Stomach (tissue), 8 donors: ENCODE measurements at regions not wholly inside any gene's neighbourhood (a gene's known extent, or its start where the extent isn't known, plus 50 kb on each side); places are given as distances from the start of the nearest gene placed in this dataset.

Source experiments
- DNase-seq, 2 donors: peaks; one replicate each; pipeline versions ENCODE4 v3.0.0 to v3.0.0-alpha.2; 2013 to 2019
- H3K27ac ChIP-seq, 5 donors: fragments of 200-600 bp in 4 of 5; sonication (generic) in 4 of 5; one replicate each; pipeline ENCODE4 v1.5.1; 2013 to 2019; ENCODE audit warnings: mild to moderate bottlenecking in 1 of 5, moderate library complexity in 1 of 5
- H3K27me3 ChIP-seq, 3 donors: fragments of 200-600 bp; sonication (generic); one replicate each; pipeline ENCODE4 v1.5.1; 2017 to 2019; ENCODE audit warnings: mixed run types in 1 of 3
- H3K36me3 ChIP-seq, 4 donors: fragments of 200-600 bp; sonication (generic); 1 replicate in 3 of 4; 2 replicates in 1 of 4; pipeline ENCODE4 v1.5.1; 2016 to 2019
- H3K4me1 ChIP-seq, 4 donors: fragments of 200-600 bp; sonication (generic); one replicate each; pipeline ENCODE4 v1.5.1; 2016 to 2019
- H3K4me3 ChIP-seq, 4 donors: fragments of 200-600 bp; sonication (generic) in 3 of 4; one replicate each; pipeline ENCODE4 v1.5.1; 2016 to 2019; ENCODE audit warnings: mild to moderate bottlenecking in 1 of 4
- H3K9me3 ChIP-seq, 4 donors: fragments of 200-600 bp; sonication (generic); one replicate each; pipeline ENCODE4 v1.5.1; 2016 to 2019
- CTCF ChIP-seq, 7 experiments: fragments of 450-650 bp in 4 of 7; fragments of 200-600 bp in 3 of 7; sonication (generic) in 3 of 7; IDR thresholded peaks; one replicate each; pipeline ENCODE4 v1.5.1; 2016 to 2019; ENCODE audit warnings: antibody characterized with exemption in 7 of 7, control low read depth in 2 of 7, mild to moderate bottlenecking in 1 of 7
- EP300 ChIP-seq: sonication (generic); formaldehyde crosslinking; IDR thresholded peaks from one replicate; pipeline ENCODE4 v1.6.1; 2017; ENCODE audit warnings: antibody characterized with exemption
- POLR2A ChIP-seq, 4 donors: fragments of 450-650 bp; IDR thresholded peaks; one replicate each; pipeline ENCODE4 v1.6.1; 2016; ENCODE audit warnings: antibody characterized with exemption in 4 of 4, control low read depth in 2 of 4, mild to moderate bottlenecking in 1 of 4, moderate library complexity in 1 of 4
- POLR2AphosphoS5 ChIP-seq, 3 donors: sonication (generic); formaldehyde crosslinking; IDR thresholded peaks; one replicate each; pipeline ENCODE4 v1.6.1; 2016; ENCODE audit warnings: antibody characterized with exemption in 3 of 3
- WGBS, 5 donors: extraction: QIAGEN DNeasy Blood & Tissue Kit in 3 of 5; methylation state at CpG; one replicate each; pipeline versions ENCODE4 v1.1.5 to v1.1.7; 2013 to 2018; 5-methylcytosine and 5-hydroxymethylcytosine counted together
- intact Hi-C: fragments of 100-400 bp; cut with DNase I; formaldehyde crosslinking; loops from one replicate; pipeline ENCODE4 v1.15.1; 2023; ENCODE audit warnings: low total_unique reads
- donor health status: healthy with polysubstance abuse.
- donor health status: Bipolar disorder and iron deficiency.
- donor health status: healthy.

GRCh38 chr11:56916587-56916986 lies 72.1 kb upstream of the OR5AK2 start:
- intact Hi-C loops = no loop called here

GRCh38 chr11:56916162-56916561 lies 72.6 kb upstream of the OR5AK2 start:
- no peak overlapping the region for H3K4me3 ChIP-seq
- intact Hi-C loops = no loop called here
- no peaks in the 10 kb centered on the region for H3K27me3 ChIP-seq
- no peaks in the 10 kb centered on the region for H3K36me3 ChIP-seq
- no peak overlapping the region for H3K27ac ChIP-seq
- WGBS, 5 donors = 40 to 50% (median 42%) methylated on average over 5 of the region's 5 CpGs
- H3K9me3 ChIP-seq = peaks cover 0 to under 1% (median 0%) of the 10 kb centered on the region in 4 donors
- H3K4me1 ChIP-seq = no peaks in the 10 kb centered on the region
- TF ChIP-seq POLR2AphosphoS5 (IDR thresholded peaks at IDR 0.05) (no peak), CTCF (IDR thresholded peaks at IDR 0.05) (no peak), EP300 (no peak), POLR2A (IDR thresholded peaks at IDR 0.05) (no peak)
- no peak for DNase-seq

More at GRCh38 chr11:56916587-56916986, 72.1 kb upstream of the OR5AK2 start:
- Histone ChIP-seq H3K4me3 (no peak overlapping the region), H3K27ac (no peak overlapping the region), H3K4me1 (no peaks in the 10 kb centered on the region), H3K9me3 (peaks cover 0 to 4% (median 0%) of the 10 kb centered on the region in 4 donors), H3K36me3 (no peaks in the 10 kb centered on the region), H3K27me3 (no peaks in the 10 kb centered on the region)
- no peak for DNase-seq
- WGBS, 5 donors = 50 to 69% (median 61%) methylated on average over 2 of the region's 2 CpGs
- no peak for TF ChIP-seq EP300
- TF ChIP-seq CTCF (IDR thresholded peaks at IDR 0.05) = no peak
- TF ChIP-seq POLR2AphosphoS5 (IDR thresholded peaks at IDR 0.05) = no peak
- TF ChIP-seq POLR2A (IDR thresholded peaks at IDR 0.05) = no peak

GRCh38 chr11:56911312-56911711 lies 77.4 kb upstream of the OR5AK2 start:
- no peaks in the 10 kb centered on the region for H3K4me1 ChIP-seq
- intact Hi-C loops = no loop called here

GRCh38 chr11:56910785-56911184 lies 77.9 kb upstream of the OR5AK2 start:
- H3K4me3 ChIP-seq = no peak overlapping the region
- TF ChIP-seq CTCF (IDR thresholded peaks at IDR 0.05) (no peak), POLR2A (IDR thresholded peaks at IDR 0.05) (no peak), POLR2AphosphoS5 (IDR thresholded peaks at IDR 0.05) (no peak), EP300 (no peak)
- no peak overlapping the region for H3K27ac ChIP-seq
- H3K36me3 ChIP-seq = no peaks in the 10 kb centered on the region
- no peaks in the 10 kb centered on the region for H3K27me3 ChIP-seq
- 86 to 92% (median 90%) methylated on average over 9 of the region's 9 CpGs for WGBS, 5 donors
- no peak for DNase-seq
- intact Hi-C loops = no loop called here
- no peaks in the 10 kb centered on the region for H3K4me1 ChIP-seq
- H3K9me3 ChIP-seq = no peaks in the 10 kb centered on the region

More at GRCh38 chr11:56911312-56911711, 77.4 kb upstream of the OR5AK2 start:
- Histone ChIP-seq H3K9me3 (no peaks in the 10 kb centered on the region), H3K27me3 (no peaks in the 10 kb centered on the region), H3K4me3 (no peak overlapping the region), H3K27ac (no peak overlapping the region), H3K36me3 (no peaks in the 10 kb centered on the region)
- no peak for TF ChIP-seq POLR2A (IDR thresholded peaks at IDR 0.05)
- TF ChIP-seq CTCF (IDR thresholded peaks at IDR 0.05) = no peak
- no peak for TF ChIP-seq EP300
- TF ChIP-seq POLR2AphosphoS5 (IDR thresholded peaks at IDR 0.05) = no peak
- WGBS, 5 donors = 71 to 83% (median 79%) methylated on average over 5 of the region's 5 CpGs
- DNase-seq = no peak
